BLaER1 (cell line): ENCODE measurements at regions not wholly inside any gene's neighbourhood (a gene's known extent, or its start where the extent isn't known, plus 50 kb on each side); places are given as distances from the start of the nearest gene placed in this dataset.

Experiments used
- H3K27ac ChIP-seq: shearing (Covaris generic); formaldehyde crosslinking; 2 replicates; pipeline ENCODE4 v1.8.1; 2022
- H3K27me3 ChIP-seq: shearing (Covaris generic); formaldehyde crosslinking; 2 replicates; pipeline ENCODE4 v1.8.1; 2022
- H3K36me3 ChIP-seq: shearing (Covaris generic); formaldehyde crosslinking; 2 replicates; pipeline ENCODE4 v1.8.1; 2022
- H3K4me1 ChIP-seq: shearing (Covaris generic); formaldehyde crosslinking; 2 replicates; pipeline ENCODE4 v1.8.1; 2022
- H3K4me2 ChIP-seq: shearing (Covaris generic); formaldehyde crosslinking; 2 replicates; pipeline ENCODE4 v1.8.1; 2022
- H3K4me3 ChIP-seq: shearing (Covaris generic); formaldehyde crosslinking; 2 replicates; pipeline ENCODE4 v1.8.1; 2022
- H3K9ac ChIP-seq: shearing (Covaris generic); formaldehyde crosslinking; 2 replicates; pipeline ENCODE4 v1.8.1; 2022
- H3K9me3 ChIP-seq: shearing (Covaris generic); formaldehyde crosslinking; 2 replicates; pipeline ENCODE4 v1.8.1; 2022
- H4K20me1 ChIP-seq: shearing (Covaris generic); formaldehyde crosslinking; 2 replicates; pipeline ENCODE4 v1.8.1; 2022
- Cebpa-rat ChIP-seq: shearing (Covaris generic); IDR thresholded peaks from 2 replicates; pipeline ENCODE4 v1.8.1; 2022

GRCh38 chr3:182711261-182711683 lies 82.0 kb upstream of the ATP11B start:
- Histone ChIP-seq H3K27me3 (no peaks in the 10 kb centered on the region), H3K36me3 (no peaks in the 10 kb centered on the region), H3K9ac (no peak overlapping the region), H3K4me1 (peaks cover 7% of the 10 kb centered on the region), H3K9me3 (no peaks in the 10 kb centered on the region), H3K4me2 (no peak overlapping the region), H4K20me1 (no peaks in the 10 kb centered on the region), H3K27ac (no peak overlapping the region), H3K4me3 (no peak overlapping the region)
- TF ChIP-seq Cebpa-rat: no peak

- Histone ChIP-seq H3K9ac (no peak overlapping the region), H3K27me3 (no peaks in the 10 kb centered on the region), H3K36me3 (no peaks in the 10 kb centered on the region), H3K4me1 (peaks cover 7% of the 10 kb centered on the region), H3K27ac (no peak overlapping the region), H4K20me1 (no peaks in the 10 kb centered on the region), H3K4me2 (no peak overlapping the region), H3K4me3 (no peak overlapping the region), H3K9me3 (no peaks in the 10 kb centered on the region)
- TF ChIP-seq Cebpa-rat: no peak
Observed at GRCh38 chr3:182711853-182712252, 81.5 kb upstream of the ATP11B start.

- H3K36me3 ChIP-seq: no peaks in the 10 kb centered on the region
- H3K27ac ChIP-seq: no peak overlapping the region
- TF ChIP-seq Cebpa-rat: no peak
- H3K4me2 ChIP-seq: no peak overlapping the region
- H3K4me1 ChIP-seq: peaks cover 7% of the 10 kb centered on the region
- no peak overlapping the region for H3K9ac ChIP-seq
- no peaks in the 10 kb centered on the region for H3K9me3 ChIP-seq
- H4K20me1 ChIP-seq: no peaks in the 10 kb centered on the region
- H3K27me3 ChIP-seq: no peaks in the 10 kb centered on the region
- no peak overlapping the region for H3K4me3 ChIP-seq
Observed at GRCh38 chr3:182713111-182713510, 80.2 kb upstream of the ATP11B start.

GRCh38 chr3:182713743-182714517 lies 79.4 kb upstream of the ATP11B start:
- no peaks in the 10 kb centered on the region for H3K9me3 ChIP-seq
- H3K27ac ChIP-seq: no peak overlapping the region
- no peaks in the 10 kb centered on the region for H4K20me1 ChIP-seq
- peaks cover 7% of the 10 kb centered on the region for H3K4me1 ChIP-seq
- no peaks in the 10 kb centered on the region for H3K36me3 ChIP-seq
- no peak overlapping the region for H3K9ac ChIP-seq
- no peaks in the 10 kb centered on the region for H3K27me3 ChIP-seq
- no peak for TF ChIP-seq Cebpa-rat
- H3K4me3 ChIP-seq: no peak overlapping the region
- H3K4me2 ChIP-seq: peak overlapping the region; percentile 46

GRCh38 chr3:182715006-182715405 lies 78.3 kb upstream of the ATP11B start:
- Histone ChIP-seq H3K4me3 (no peak overlapping the region), H3K4me1 (peaks cover 7% of the 10 kb centered on the region), H4K20me1 (no peaks in the 10 kb centered on the region), H3K9ac (no peak overlapping the region), H3K9me3 (no peaks in the 10 kb centered on the region), H3K4me2 (no peak overlapping the region), H3K36me3 (no peaks in the 10 kb centered on the region), H3K27me3 (no peaks in the 10 kb centered on the region), H3K27ac (no peak overlapping the region)
- TF ChIP-seq Cebpa-rat: no peak

- Histone ChIP-seq H3K27ac (no peak overlapping the region), H3K27me3 (no peaks in the 10 kb centered on the region), H3K4me1 (peaks cover 7% of the 10 kb centered on the region), H3K36me3 (no peaks in the 10 kb centered on the region), H3K9me3 (no peaks in the 10 kb centered on the region), H3K9ac (no peak overlapping the region), H3K4me3 (no peak overlapping the region), H3K4me2 (no peak overlapping the region), H4K20me1 (no peaks in the 10 kb centered on the region)
- no peak for TF ChIP-seq Cebpa-rat
Observed at GRCh38 chr3:182716114-182716688, 77.1 kb upstream of the ATP11B start.

GRCh38 chr3:182717216-182717615 lies 76.1 kb upstream of the ATP11B start:
- no peaks in the 10 kb centered on the region for H3K27me3 ChIP-seq
- H3K4me1 ChIP-seq: peaks cover 7% of the 10 kb centered on the region
- no peak overlapping the region for H3K9ac ChIP-seq
- H3K27ac ChIP-seq: no peak overlapping the region
- no peaks in the 10 kb centered on the region for H3K36me3 ChIP-seq
- no peak overlapping the region for H3K4me3 ChIP-seq
- H3K4me2 ChIP-seq: no peak overlapping the region
- no peak for TF ChIP-seq Cebpa-rat
- no peaks in the 10 kb centered on the region for H3K9me3 ChIP-seq
- H4K20me1 ChIP-seq: no peaks in the 10 kb centered on the region

GRCh38 chr3:182722907-182723306 lies 70.4 kb upstream of the ATP11B start:
- no peak overlapping the region for H3K4me2 ChIP-seq
- no peaks in the 10 kb centered on the region for H3K9me3 ChIP-seq
- no peak for TF ChIP-seq Cebpa-rat
- H3K27me3 ChIP-seq: no peaks in the 10 kb centered on the region
- H3K9ac ChIP-seq: no peak overlapping the region
- H3K4me1 ChIP-seq: no peaks in the 10 kb centered on the region
- no peaks in the 10 kb centered on the region for H4K20me1 ChIP-seq
- no peaks in the 10 kb centered on the region for H3K36me3 ChIP-seq
- no peak overlapping the region for H3K27ac ChIP-seq
- no peak overlapping the region for H3K4me3 ChIP-seq

GRCh38 chr3:182723596-182723995 lies 69.7 kb upstream of the ATP11B start:
- Histone ChIP-seq H3K9me3 (no peaks in the 10 kb centered on the region), H3K36me3 (no peaks in the 10 kb centered on the region), H4K20me1 (no peaks in the 10 kb centered on the region), H3K4me2 (no peak overlapping the region), H3K9ac (no peak overlapping the region), H3K27ac (no peak overlapping the region), H3K4me1 (no peaks in the 10 kb centered on the region), H3K27me3 (no peaks in the 10 kb centered on the region), H3K4me3 (no peak overlapping the region)
- TF ChIP-seq Cebpa-rat: 0 out of 2 replicates have a peak, but pooled peaks have one; percentile 31

GRCh38 chr3:182725372-182726251 lies 67.7 kb upstream of the ATP11B start:
- Histone ChIP-seq H3K4me3 (no peak overlapping the region), H3K36me3 (no peaks in the 10 kb centered on the region), H3K9me3 (no peaks in the 10 kb centered on the region), H3K9ac (no peak overlapping the region), H3K27me3 (no peaks in the 10 kb centered on the region), H3K4me2 (no peak overlapping the region), H3K27ac (no peak overlapping the region), H4K20me1 (no peaks in the 10 kb centered on the region), H3K4me1 (peaks cover 7% of the 10 kb centered on the region; the same call in 1 of the 2 replicates)
- no peak for TF ChIP-seq Cebpa-rat
